ENCODE measurements at regions not wholly inside any gene's neighbourhood (a gene's known extent, or its start where the extent isn't known, plus 50 kb on each side); places are given as distances from the start of the nearest gene placed in this dataset.

- no peak for TF ChIP-seq CTCF (IDR thresholded peaks at IDR 0.05; ENCODE audit: low read length)
- no peak for TF ChIP-seq EZH2phosphoT487 (IDR thresholded peaks at IDR 0.05; ENCODE audit: low read length)
Measured at GRCh38 chr20:62589720-62590119, 52.6 kb upstream of the SLCO4A1 start.
